Neutrophil (primary cell): ENCODE measurements at regions not wholly inside any gene's neighbourhood (a gene's known extent, or its start where the extent isn't known, plus 50 kb on each side); places are given as distances from the start of the nearest gene placed in this dataset.

Experiments
- H3K27ac ChIP-seq: fragments of 200-600 bp; sonication (generic); 2 replicates; pipeline ENCODE4 v1.5.1; 2016; ENCODE audit warnings: mild to moderate bottlenecking, moderate library complexity
- H3K27me3 ChIP-seq: fragments of 200-600 bp; sonication (generic); 2 replicates; pipeline ENCODE4 v1.6.0; 2016; ENCODE audit warnings: mild to moderate bottlenecking
- H3K36me3 ChIP-seq: fragments of 200-600 bp; sonication (generic); 2 replicates; pipeline ENCODE4 v1.5.1; 2017
- H3K4me1 ChIP-seq, 2 experiments: fragments of 200-600 bp in 1 of 2; sonication (generic) in 1 of 2; 1 replicate in 1 of 2; 2 replicates in 1 of 2; pipeline versions ENCODE4 v1.5.1 to v1.6.1; 2013 to 2016; ENCODE audit warnings: low read depth in 1 of 2, low read length in 1 of 2, mild to moderate bottlenecking in 1 of 2, moderate library complexity in 1 of 2; ENCODE audit not compliant: control insufficient read depth in 1 of 2, insufficient read depth in 1 of 2
- H3K4me3 ChIP-seq, 2 experiments: fragments of 200-600 bp in 1 of 2; sonication (generic) in 1 of 2; 1 replicate in 1 of 2; 2 replicates in 1 of 2; pipeline ENCODE4 v1.5.1; 2013 to 2016; ENCODE audit warnings: low read depth in 1 of 2, low read length in 1 of 2, mild to moderate bottlenecking in 1 of 2, moderate library complexity in 1 of 2
- H3K9me3 ChIP-seq: fragments of 200-600 bp; sonication (generic); 2 replicates; pipeline ENCODE4 v1.5.1; 2016
- TF ChIP-seq, protein P1 (sequence below): fragments of 200-600 bp; sonication (generic); IDR thresholded peaks from 2 replicates; pipeline ENCODE4 v1.5.1; 2016; ENCODE audit warnings: antibody characterized with exemption

GRCh38 chr5:54876556-54876955 is 108.8 kb downstream of the ESM1 start:
- peaks cover 12% of the 10 kb centered on the region for H3K27me3 ChIP-seq
- no peak overlapping the region for H3K4me3 ChIP-seq
- H3K27ac ChIP-seq = no peak overlapping the region
- no peaks in the 10 kb centered on the region for H3K36me3 ChIP-seq
- H3K4me1 ChIP-seq = peaks cover 0 to 8% of the 10 kb centered on the region in 2 experiments
- H3K9me3 ChIP-seq = no peaks in the 10 kb centered on the region
- TF ChIP-seq, protein P1, sequence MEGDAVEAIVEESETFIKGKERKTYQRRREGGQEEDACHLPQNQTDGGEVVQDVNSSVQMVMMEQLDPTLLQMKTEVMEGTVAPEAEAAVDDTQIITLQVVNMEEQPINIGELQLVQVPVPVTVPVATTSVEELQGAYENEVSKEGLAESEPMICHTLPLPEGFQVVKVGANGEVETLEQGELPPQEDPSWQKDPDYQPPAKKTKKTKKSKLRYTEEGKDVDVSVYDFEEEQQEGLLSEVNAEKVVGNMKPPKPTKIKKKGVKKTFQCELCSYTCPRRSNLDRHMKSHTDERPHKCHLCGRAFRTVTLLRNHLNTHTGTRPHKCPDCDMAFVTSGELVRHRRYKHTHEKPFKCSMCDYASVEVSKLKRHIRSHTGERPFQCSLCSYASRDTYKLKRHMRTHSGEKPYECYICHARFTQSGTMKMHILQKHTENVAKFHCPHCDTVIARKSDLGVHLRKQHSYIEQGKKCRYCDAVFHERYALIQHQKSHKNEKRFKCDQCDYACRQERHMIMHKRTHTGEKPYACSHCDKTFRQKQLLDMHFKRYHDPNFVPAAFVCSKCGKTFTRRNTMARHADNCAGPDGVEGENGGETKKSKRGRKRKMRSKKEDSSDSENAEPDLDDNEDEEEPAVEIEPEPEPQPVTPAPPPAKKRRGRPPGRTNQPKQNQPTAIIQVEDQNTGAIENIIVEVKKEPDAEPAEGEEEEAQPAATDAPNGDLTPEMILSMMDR = no peak

DNA sequence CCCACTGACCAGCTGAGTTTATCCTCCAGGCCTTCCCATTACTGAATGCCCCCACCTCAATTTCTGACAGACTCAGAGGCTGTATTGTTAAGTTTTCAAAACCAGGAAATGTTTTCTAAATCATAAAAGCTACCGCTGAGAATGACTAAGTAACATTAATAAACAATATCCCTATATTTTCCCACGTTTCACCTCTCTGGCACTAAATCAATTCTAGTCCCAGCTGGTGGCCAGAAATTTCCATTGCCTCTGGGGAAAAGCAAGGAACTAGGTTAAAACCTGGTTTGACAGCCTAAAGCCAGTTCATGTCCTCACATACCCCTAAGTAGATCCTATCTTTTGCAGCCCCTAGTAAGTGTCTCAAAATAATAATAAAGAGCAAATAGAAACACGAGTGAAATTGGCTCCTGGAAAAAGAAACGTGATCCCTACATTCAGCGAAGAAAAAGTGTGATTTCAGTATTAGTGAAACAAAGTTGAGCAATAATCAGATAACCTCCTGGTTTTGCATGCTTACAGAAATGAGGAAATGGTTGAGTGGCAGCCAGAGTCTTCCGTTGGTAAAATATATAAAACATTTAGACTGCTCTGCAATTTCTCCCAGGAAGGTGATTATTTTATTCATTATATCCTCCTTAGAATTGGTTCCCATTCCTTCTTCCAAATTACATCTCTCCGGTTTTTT is 110.9 kb downstream of the ESM1 start:
- no peaks in the 10 kb centered on the region for H3K27me3 ChIP-seq
- TF ChIP-seq, protein P1 = no peak
- no peaks in the 10 kb centered on the region for H3K9me3 ChIP-seq
- H3K4me1 ChIP-seq = peaks cover 0 to 8% of the 10 kb centered on the region in 2 experiments
- H3K27ac ChIP-seq = no peak overlapping the region
- H3K36me3 ChIP-seq = no peaks in the 10 kb centered on the region
- no peak overlapping the region for H3K4me3 ChIP-seq

GRCh38 chr5:54873691-54874090 is 111.7 kb downstream of the ESM1 start:
- H3K36me3 ChIP-seq = no peaks in the 10 kb centered on the region
- H3K27ac ChIP-seq = no peak overlapping the region
- H3K4me3 ChIP-seq = no peak overlapping the region
- no peaks in the 10 kb centered on the region for H3K9me3 ChIP-seq
- H3K4me1 ChIP-seq = peaks cover 0 to 8% of the 10 kb centered on the region in 2 experiments
- TF ChIP-seq, protein P1 = no peak
- no peaks in the 10 kb centered on the region for H3K27me3 ChIP-seq

DNA sequence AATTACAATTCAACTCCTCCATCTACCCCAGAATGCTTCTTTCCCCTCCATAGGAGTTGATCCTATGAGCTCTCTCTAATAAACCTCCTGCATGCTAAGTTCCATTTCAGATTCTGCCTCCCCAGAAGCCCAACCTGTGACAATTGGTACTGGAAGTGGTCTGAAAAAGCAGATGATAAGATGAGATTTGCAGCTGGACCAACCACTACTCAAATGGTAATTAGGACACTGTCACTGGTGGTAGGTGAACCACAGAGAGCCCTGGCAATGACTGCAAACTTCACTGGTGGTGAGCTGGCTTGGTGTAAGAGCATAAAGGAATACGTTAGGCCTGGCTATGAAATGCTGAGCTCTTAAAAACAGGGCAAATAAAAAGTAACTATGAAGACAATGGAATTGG is 112.6 kb downstream of the ESM1 start:
- Histone ChIP-seq H3K27ac (no peak overlapping the region), H3K36me3 (no peaks in the 10 kb centered on the region), H3K27me3 (no peaks in the 10 kb centered on the region), H3K9me3 (no peaks in the 10 kb centered on the region), H3K4me3 (no peak overlapping the region), H3K4me1 (peaks cover 0 to 8% of the 10 kb centered on the region in 2 experiments)
- TF ChIP-seq, protein P1 = no peak

GRCh38 chr5:54870271-54870670 is 115.1 kb downstream of the ESM1 start:
- Histone ChIP-seq H3K27me3 (no peaks in the 10 kb centered on the region), H3K4me3 (no peak overlapping the region), H3K27ac (no peak overlapping the region), H3K36me3 (no peaks in the 10 kb centered on the region), H3K4me1 (peaks cover 3 to 8% of the 10 kb centered on the region in 2 experiments), H3K9me3 (no peaks in the 10 kb centered on the region)
- TF ChIP-seq, protein P1 = no peak
